ENCODE measurements at regions not wholly inside any gene's neighbourhood (a gene's known extent, or its start where the extent isn't known, plus 50 kb on each side); places are given as distances from the start of the nearest gene placed in this dataset.

DNA sequence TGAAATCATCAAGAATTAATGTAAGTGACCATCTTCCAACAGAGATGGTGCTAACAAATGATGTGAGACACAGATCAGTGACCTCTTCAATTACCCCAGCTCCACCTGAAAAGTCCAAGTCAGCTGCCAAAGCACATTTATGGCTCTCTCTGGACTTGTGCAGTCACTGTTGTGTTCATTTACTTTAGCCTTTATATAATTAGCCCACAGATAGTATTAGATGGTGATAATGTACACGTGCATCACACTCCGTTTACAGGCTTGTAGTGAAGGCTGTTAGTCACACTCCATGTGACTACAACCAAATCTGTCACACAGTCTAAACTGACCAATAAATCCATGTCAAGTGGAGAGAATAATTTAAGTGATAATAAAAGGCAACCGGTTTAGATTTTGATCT is 331.5 kb upstream of the IL12A start:
- H3K4me1 ChIP-seq: no peaks in the 10 kb centered on the region
- no peaks in the 10 kb centered on the region for H3K36me3 ChIP-seq
- H3K27ac ChIP-seq: no peak overlapping the region
- no peak for DNase-seq
- peaks cover 0 to 7% (median 0%) of the 10 kb centered on the region in 3 donors for H3K9me3 ChIP-seq
- TF ChIP-seq, protein P1, sequence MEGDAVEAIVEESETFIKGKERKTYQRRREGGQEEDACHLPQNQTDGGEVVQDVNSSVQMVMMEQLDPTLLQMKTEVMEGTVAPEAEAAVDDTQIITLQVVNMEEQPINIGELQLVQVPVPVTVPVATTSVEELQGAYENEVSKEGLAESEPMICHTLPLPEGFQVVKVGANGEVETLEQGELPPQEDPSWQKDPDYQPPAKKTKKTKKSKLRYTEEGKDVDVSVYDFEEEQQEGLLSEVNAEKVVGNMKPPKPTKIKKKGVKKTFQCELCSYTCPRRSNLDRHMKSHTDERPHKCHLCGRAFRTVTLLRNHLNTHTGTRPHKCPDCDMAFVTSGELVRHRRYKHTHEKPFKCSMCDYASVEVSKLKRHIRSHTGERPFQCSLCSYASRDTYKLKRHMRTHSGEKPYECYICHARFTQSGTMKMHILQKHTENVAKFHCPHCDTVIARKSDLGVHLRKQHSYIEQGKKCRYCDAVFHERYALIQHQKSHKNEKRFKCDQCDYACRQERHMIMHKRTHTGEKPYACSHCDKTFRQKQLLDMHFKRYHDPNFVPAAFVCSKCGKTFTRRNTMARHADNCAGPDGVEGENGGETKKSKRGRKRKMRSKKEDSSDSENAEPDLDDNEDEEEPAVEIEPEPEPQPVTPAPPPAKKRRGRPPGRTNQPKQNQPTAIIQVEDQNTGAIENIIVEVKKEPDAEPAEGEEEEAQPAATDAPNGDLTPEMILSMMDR (IDR thresholded peaks at IDR 0.05): no peak
- intact Hi-C loops (cut with DNase I; ENCODE audit: low total_unique reads): no loop called here
- no peaks in the 10 kb centered on the region for H3K27me3 ChIP-seq
- H3K4me3 ChIP-seq: no peak overlapping the region

DNA sequence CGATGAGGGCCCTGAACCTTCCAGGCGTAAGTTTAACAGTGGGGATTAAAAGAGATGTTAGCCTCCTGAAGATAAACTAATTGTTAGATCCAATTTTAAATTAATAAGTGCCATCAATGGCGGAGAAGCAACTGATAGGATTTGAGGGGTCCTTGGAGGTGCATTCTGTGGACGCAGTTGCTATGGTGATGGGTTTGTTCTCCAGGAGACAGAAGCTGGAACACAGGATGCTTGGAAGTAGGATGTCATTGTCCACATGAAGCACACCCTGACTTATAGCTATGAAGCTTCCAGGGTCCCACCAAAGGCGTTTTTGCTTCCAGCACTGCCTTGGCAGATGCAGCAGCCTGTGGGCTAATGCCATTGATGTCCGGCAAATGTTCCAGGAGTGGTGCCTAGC is 331.0 kb upstream of the IL12A start:
- no peak for DNase-seq
- no peaks in the 10 kb centered on the region for H3K27me3 ChIP-seq
- no peak overlapping the region for H3K27ac ChIP-seq
- H3K4me3 ChIP-seq: no peak overlapping the region
- H3K9me3 ChIP-seq: peaks cover 0 to 8% (median 0%) of the 10 kb centered on the region in 3 donors
- H3K36me3 ChIP-seq: no peaks in the 10 kb centered on the region
- no peaks in the 10 kb centered on the region for H3K4me1 ChIP-seq
- TF ChIP-seq, protein P1 (IDR thresholded peaks at IDR 0.05): no peak
- intact Hi-C loops (cut with DNase I; ENCODE audit: low total_unique reads): no loop called here

GRCh38 chr3:159660326-159660725 is 328.3 kb upstream of the IL12A start:
- Histone ChIP-seq H3K27me3 (no peaks in the 10 kb centered on the region), H3K36me3 (no peaks in the 10 kb centered on the region), H3K27ac (no peak overlapping the region), H3K4me1 (no peaks in the 10 kb centered on the region), H3K9me3 (peaks cover 0 to 8% (median 0%) of the 10 kb centered on the region in 3 donors), H3K4me3 (no peak overlapping the region)
- TF ChIP-seq, protein P1 (IDR thresholded peaks at IDR 0.05): no peak
- intact Hi-C loops (cut with DNase I; ENCODE audit: low total_unique reads): no loop called here
- DNase-seq: no peak

- DNase-seq: no peak
- TF ChIP-seq, protein P1 (IDR thresholded peaks at IDR 0.05): no peak
- peaks cover 0 to 8% (median 0%) of the 10 kb centered on the region in 3 donors for H3K9me3 ChIP-seq
- no peaks in the 10 kb centered on the region for H3K27me3 ChIP-seq
- H3K4me3 ChIP-seq: no peak overlapping the region
- H3K4me1 ChIP-seq: no peaks in the 10 kb centered on the region
- H3K27ac ChIP-seq: no peak overlapping the region
- H3K36me3 ChIP-seq: no peaks in the 10 kb centered on the region
- intact Hi-C loops (cut with DNase I; ENCODE audit: low total_unique reads): no loop called here
Observed at GRCh38 chr3:159660901-159661300, 327.7 kb upstream of the IL12A start.

DNA sequence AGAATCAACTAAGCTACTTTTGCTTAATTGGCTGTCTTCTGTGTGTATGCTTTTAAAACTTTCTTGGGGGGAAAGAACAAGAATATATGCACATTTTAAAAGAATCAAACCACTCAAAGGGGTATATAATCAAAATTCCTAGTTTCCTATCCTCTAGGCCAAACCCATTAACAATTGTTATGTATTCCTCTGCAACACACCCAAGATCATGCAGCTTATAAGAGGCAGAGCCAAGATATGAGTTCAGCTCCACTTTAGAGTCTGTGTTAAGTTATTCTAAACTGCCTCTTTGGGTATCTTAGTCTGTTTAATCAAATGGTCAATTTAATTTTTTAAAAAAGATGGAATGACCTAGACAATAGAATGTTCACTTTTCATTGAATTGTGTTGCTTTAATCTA is 326.1 kb upstream of the IL12A start:
- Histone ChIP-seq H3K27me3 (no peaks in the 10 kb centered on the region), H3K4me3 (no peak overlapping the region), H3K9me3 (peaks cover 0 to 8% (median 0%) of the 10 kb centered on the region in 3 donors), H3K36me3 (no peaks in the 10 kb centered on the region), H3K4me1 (peaks cover 0 to 4% (median 0%) of the 10 kb centered on the region in 4 donors), H3K27ac (no peak overlapping the region)
- DNase-seq: no peak
- intact Hi-C loops (cut with DNase I; ENCODE audit: low total_unique reads): no loop called here
- TF ChIP-seq, protein P1 (IDR thresholded peaks at IDR 0.05): no peak

DNA sequence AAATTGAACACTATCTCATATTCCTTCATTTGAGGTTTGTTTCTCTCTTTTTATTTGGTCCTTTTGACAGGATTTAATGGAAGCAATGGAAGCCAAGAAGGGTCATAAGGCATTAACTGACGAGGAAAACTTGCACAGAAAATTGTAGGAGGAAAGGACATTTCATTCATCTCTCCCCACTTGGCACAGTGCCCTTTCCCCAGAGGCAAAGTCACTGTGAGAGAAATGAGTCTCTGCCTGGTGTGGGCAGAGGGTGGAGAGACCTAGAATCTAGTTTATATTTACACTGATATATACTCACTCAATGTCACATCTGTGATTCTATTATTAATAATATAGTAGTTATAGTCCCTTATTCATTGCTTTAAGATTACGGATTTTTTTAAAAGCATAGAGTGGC is 324.6 kb upstream of the IL12A start:
- Histone ChIP-seq H3K4me3 (no peak overlapping the region), H3K27ac (no peak overlapping the region), H3K36me3 (no peaks in the 10 kb centered on the region), H3K9me3 (peaks cover 0 to 8% (median 0%) of the 10 kb centered on the region in 3 donors), H3K27me3 (no peaks in the 10 kb centered on the region), H3K4me1 (peaks cover 0 to 19% (median 3%) of the 10 kb centered on the region in 4 donors)
- TF ChIP-seq, protein P1 (IDR thresholded peaks at IDR 0.05): no peak
- intact Hi-C loops (cut with DNase I; ENCODE audit: low total_unique reads): no loop called here
- DNase-seq: no peak
